ENCODE measurements at regions not wholly inside any gene's neighbourhood (a gene's known extent, or its start where the extent isn't known, plus 50 kb on each side); places are given as distances from the start of the nearest gene placed in this dataset.
A peak's percentile ranks its signal among the peaks of the same experiment; 100 is the strongest.

- ATAC-seq (no peak; the same call in 1 of the 2 replicates), DNase-seq (ENCODE audit: low spot score) (no peak)
- POLR2A ChIA-PET: no interaction called here
- 0 out of 2 replicates have a peak overlapping the region, but pooled peaks have one; percentile 23 for H3K27ac Mint-ChIP-seq
- peaks cover 19% of the 10 kb centered on the region for H3K27me3 Mint-ChIP-seq (ENCODE audit: low read depth)
- CTCF ChIA-PET: no interaction called here
- H3K4me3 Mint-ChIP-seq: peak overlapping the region; percentile 18; the same call in 1 of the 2 replicates
- H3K4me1 Mint-ChIP-seq: peaks cover 63% of the 10 kb centered on the region
- H3K36me3 Mint-ChIP-seq: no peaks in the 10 kb centered on the region
- no peak for TF ChIP-seq FOXK1 (CRISPR knock-in tag; IDR thresholded peaks at IDR 0.05)
- no peak for TF ChIP-seq FOXJ3 (CRISPR knock-in tag; IDR thresholded peaks at IDR 0.05; ENCODE audit: borderline replicate concordance)
- no peak for TF ChIP-seq TEAD1 (CRISPR knock-in tag; IDR thresholded peaks at IDR 0.05)
- TF ChIP-seq NR2C2 (CRISPR knock-in tag; IDR thresholded peaks at IDR 0.05): no peak
- no peak for TF ChIP-seq ZSCAN18 (CRISPR knock-in tag; IDR thresholded peaks at IDR 0.05)
- TF ChIP-seq IRF1 (CRISPR knock-in tag; IDR thresholded peaks at IDR 0.05): no peak
- no peak for TF ChIP-seq MXD4 (CRISPR knock-in tag; IDR thresholded peaks at IDR 0.05; ENCODE audit: borderline replicate concordance)
- TF ChIP-seq ZNF138 (CRISPR knock-in tag; conservative IDR thresholded peaks at IDR 0.05): no peak
- no peak for TF ChIP-seq GRHL2 (CRISPR knock-in tag; IDR thresholded peaks at IDR 0.05; ENCODE audit: insufficient replicate concordance, severe bottlenecking)
- TF ChIP-seq SMAD3 (CRISPR knock-in tag; IDR thresholded peaks at IDR 0.05; ENCODE audit: borderline replicate concordance): no peak
- no peak for TF ChIP-seq STAT6 (CRISPR knock-in tag; conservative IDR thresholded peaks at IDR 0.05; ENCODE audit: low read depth)
- TF ChIP-seq ZNF532 (CRISPR knock-in tag; IDR thresholded peaks at IDR 0.05; ENCODE audit: borderline replicate concordance): no peak
- TF ChIP-seq E2F1 (CRISPR knock-in tag; IDR thresholded peaks at IDR 0.05): no peak
- no peak for TF ChIP-seq ZNF219 (CRISPR knock-in tag; IDR thresholded peaks at IDR 0.05; ENCODE audit: borderline replicate concordance)
- TF ChIP-seq ZNF671 (CRISPR knock-in tag; IDR thresholded peaks at IDR 0.05): no peak
- no peak for TF ChIP-seq SP1 (CRISPR knock-in tag; conservative IDR thresholded peaks at IDR 0.05)
- TF ChIP-seq NR1H2 (CRISPR knock-in tag; IDR thresholded peaks at IDR 0.05): no peak
- no peak for TF ChIP-seq ZNF121 (CRISPR knock-in tag; IDR thresholded peaks at IDR 0.05)
- peaks cover 6% of the 10 kb centered on the region; the same call in 1 of the 2 replicates for H3K9me3 Mint-ChIP-seq
These were observed 318.3 kb downstream of the FOXO1 start for GRCh38 chr13:40348096-40348679.
